Aorta (tissue), 5 donors: ENCODE measurements at regions not wholly inside any gene's neighbourhood (a gene's known extent, or its start where the extent isn't known, plus 50 kb on each side); places are given as distances from the start of the nearest gene placed in this dataset.

Source experiments
- ATAC-seq: fragments of 200-7000 bp; cut with Tn5 transposase; one replicate; pipeline ENCODE4 v1.9.1; 2022; ENCODE audit warnings: moderate library complexity; ENCODE audit not compliant: low FRiP score
- DNase-seq, 2 donors: peaks; one replicate each; pipeline ENCODE4 v3.0.0-alpha.2; 2020
- H3K27ac ChIP-seq, 2 donors: one replicate each; pipeline ENCODE4 v1.5.1; 2013; ENCODE audit warnings: low read length in 2 of 2, mild to moderate bottlenecking in 2 of 2, moderate library complexity in 2 of 2, control low read depth in 1 of 2, inconsistent platforms in 1 of 2, low read depth in 1 of 2
- H3K27me3 ChIP-seq, 2 donors: one replicate each; pipeline ENCODE4 v1.6.1; 2013; ENCODE audit warnings: control low read depth in 1 of 2, low read length in 1 of 2, mild to moderate bottlenecking in 1 of 2, moderate library complexity in 1 of 2; ENCODE audit not compliant: insufficient read depth in 2 of 2, control insufficient read depth in 1 of 2
- H3K36me3 ChIP-seq, 2 donors: one replicate each; pipeline ENCODE4 v1.6.1; 2013; ENCODE audit warnings: control low read depth in 1 of 2, low read length in 1 of 2, mild to moderate bottlenecking in 1 of 2; ENCODE audit not compliant: insufficient read depth in 2 of 2, control insufficient read depth in 1 of 2
- H3K4me1 ChIP-seq, 2 donors: one replicate each; pipeline ENCODE4 v1.6.1; 2013; ENCODE audit warnings: low read length in 2 of 2, control low read depth in 1 of 2, mild to moderate bottlenecking in 1 of 2, moderate library complexity in 1 of 2; ENCODE audit not compliant: insufficient read depth in 2 of 2, control insufficient read depth in 1 of 2
- H3K4me3 ChIP-seq, 2 donors: one replicate each; pipeline ENCODE4 v1.5.1; 2013; ENCODE audit warnings: low read length in 2 of 2, control low read depth in 1 of 2, mild to moderate bottlenecking in 1 of 2
- H3K9me3 ChIP-seq: one replicate; pipeline ENCODE4 v1.6.1; 2013; ENCODE audit warnings: mild to moderate bottlenecking, low read length; ENCODE audit not compliant: control insufficient read depth
- WGBS, 2 donors: extraction: QIAGEN DNeasy Blood & Tissue Kit; methylation state at CpG; one replicate each; pipeline ENCODE4 v1.1.7; 2013; 5-methylcytosine and 5-hydroxymethylcytosine counted together
- intact Hi-C, 2 donors: fragments of 100-400 bp; cut with DNase I; formaldehyde crosslinking; loops; one replicate each; pipeline versions ENCODE4 v1.14.2 to v1.15.0; 2022
- donor health status: healthy with polysubstance abuse.
- donor health status: Bipolar disorder and iron deficiency.
- donor health status: DM: no; HTN: no; CAD: no.
- donor health status: DM: no; HTN: no; CAD: no.
- donor health status: DM: yes; HTN: yes; CAD: no.

DNA sequence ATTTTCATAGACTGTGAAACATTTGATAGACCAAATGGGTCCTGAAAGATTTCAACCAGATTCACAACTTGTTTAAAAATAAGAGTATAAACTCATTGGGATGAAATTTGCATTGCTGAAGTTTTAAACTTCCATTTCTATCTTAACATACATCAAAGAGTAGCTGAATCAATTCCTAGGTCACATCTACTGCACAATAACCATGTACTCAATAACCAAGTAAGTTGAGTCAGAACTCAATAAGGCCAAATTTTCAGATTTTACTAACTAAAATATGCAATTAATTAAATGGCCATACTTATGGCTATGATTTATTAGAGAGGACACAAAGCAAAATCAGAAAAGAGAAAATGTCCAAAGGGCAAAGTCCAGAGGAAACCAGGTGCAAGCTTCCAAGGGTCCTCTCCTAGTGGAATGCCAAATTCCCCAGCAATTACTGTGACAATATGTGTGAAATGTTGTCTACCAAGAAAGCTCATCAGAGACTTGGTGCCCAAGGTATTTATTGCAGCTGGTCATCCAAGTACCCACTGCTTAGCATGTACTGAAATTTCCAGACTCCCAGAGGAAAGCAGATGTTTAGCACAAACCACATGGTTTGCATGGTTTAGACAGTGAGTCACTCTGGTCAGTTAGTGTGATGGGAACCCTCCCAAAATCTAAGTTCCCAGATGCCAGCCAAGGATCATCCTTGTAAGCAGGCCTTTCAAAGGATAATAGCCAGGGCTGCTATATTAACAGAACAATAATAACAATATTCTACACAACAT lies 238.9 kb downstream of the IPMK start:
- no peak for ATAC-seq
- no peak overlapping the region for H3K4me3 ChIP-seq
- H3K27me3 ChIP-seq = no peaks in the 10 kb centered on the region
- no peak for DNase-seq
- H3K36me3 ChIP-seq = no peaks in the 10 kb centered on the region
- no peaks in the 10 kb centered on the region for H3K9me3 ChIP-seq
- no peak overlapping the region for H3K27ac ChIP-seq
- no peaks in the 10 kb centered on the region for H3K4me1 ChIP-seq
- intact Hi-C loops = no loop called here

DNA sequence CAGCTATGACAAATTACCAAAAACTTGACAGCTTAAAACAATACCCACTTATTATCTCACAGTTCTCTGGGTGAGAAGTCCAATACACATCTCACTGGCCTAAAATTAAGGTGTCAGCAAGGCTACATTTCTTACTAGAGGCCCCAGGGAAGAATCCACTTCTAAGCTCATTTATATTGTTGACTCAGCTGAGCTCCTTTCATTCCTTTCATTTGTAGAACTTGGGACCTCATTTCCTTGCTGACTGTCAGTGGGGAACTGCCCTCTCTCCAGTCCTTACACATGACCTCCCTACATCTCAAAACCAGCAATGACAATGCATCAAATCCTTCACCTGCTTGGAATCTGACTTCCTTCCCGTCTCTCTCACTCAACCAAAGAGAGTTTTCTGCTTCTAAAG lies 240.3 kb downstream of the IPMK start:
- no peak overlapping the region for H3K27ac ChIP-seq
- peak overlapping the region in 1 of 2 donors; percentile 10 for H3K4me3 ChIP-seq
- 14 to 31% methylated on average over 1 of the region's 1 CpG for WGBS, 2 donors
- intact Hi-C loops = no loop called here
- H3K9me3 ChIP-seq = no peaks in the 10 kb centered on the region
- H3K4me1 ChIP-seq = peaks cover 0 to 1% of the 10 kb centered on the region in 2 donors
- DNase-seq (no peak), ATAC-seq (no peak)
- no peaks in the 10 kb centered on the region for H3K36me3 ChIP-seq
- H3K27me3 ChIP-seq = no peaks in the 10 kb centered on the region

DNA sequence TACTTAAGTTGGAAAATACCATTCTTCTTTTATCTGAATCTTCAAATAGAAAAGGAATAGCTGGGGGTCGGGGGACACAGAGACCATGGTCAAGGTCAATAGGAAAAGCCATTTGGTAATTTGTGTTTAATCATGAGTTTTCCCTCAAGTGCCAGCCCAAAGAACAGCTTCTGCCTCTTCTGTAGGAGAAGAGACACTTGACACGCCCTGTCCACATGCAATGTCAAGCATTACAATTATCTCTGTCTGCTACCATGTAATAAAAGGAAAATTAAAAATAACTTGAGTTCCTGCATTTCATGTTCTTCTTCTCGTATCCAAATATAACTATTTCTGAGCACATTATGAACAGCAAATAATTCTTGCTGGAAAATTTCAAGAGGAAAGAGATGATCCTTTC lies 241.7 kb downstream of the IPMK start:
- Histone ChIP-seq H3K27me3 (no peaks in the 10 kb centered on the region), H3K9me3 (peaks cover 2% of the 10 kb centered on the region), H3K36me3 (no peaks in the 10 kb centered on the region), H3K27ac (no peak overlapping the region), H3K4me1 (peaks cover 0 to 1% of the 10 kb centered on the region in 2 donors), H3K4me3 (no peak overlapping the region)
- DNase-seq = no peak
- no peak for ATAC-seq
- intact Hi-C loops = no loop called here
- WGBS, 2 donors = 49 to 71% methylated on average over 3 of the region's 3 CpGs

DNA sequence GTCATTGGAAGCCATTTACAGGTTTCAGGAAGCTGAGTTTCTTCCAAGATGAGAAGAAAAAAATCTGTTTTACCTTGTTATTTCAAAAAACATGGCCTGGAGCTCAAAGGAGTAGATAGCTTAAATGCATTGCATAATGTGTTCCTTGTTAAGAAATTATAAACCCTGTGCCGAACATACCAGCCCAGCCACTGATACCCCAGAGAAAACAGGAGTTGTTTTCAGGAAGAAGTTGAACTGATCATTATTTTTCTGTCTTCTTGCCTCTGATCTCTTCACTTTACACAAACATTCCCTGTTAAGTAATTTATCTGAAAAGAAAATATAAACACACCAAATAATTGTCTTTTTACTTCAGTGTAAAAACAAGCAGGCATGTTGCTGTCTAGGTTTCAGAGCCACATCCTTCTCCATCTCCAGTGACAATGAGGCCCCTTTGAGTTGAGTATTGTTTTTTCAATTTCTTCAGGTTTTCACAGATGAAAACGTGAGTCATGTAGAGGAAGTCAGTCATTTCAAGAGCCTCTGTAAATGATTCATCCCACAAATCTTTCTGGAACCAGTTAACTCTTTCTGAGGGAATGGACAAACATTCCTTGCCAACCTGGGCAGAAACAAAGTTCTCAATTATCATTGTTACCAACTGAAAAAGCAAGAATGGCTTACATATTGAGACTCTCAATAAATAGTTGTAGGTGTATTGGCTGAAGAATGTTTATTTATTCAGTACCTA lies 244.2 kb downstream of the IPMK start:
- Histone ChIP-seq H3K27me3 (no peaks in the 10 kb centered on the region), H3K4me1 (peaks cover 0 to 1% of the 10 kb centered on the region in 2 donors), H3K36me3 (no peaks in the 10 kb centered on the region), H3K27ac (no peak overlapping the region), H3K4me3 (no peak overlapping the region), H3K9me3 (peaks cover 2% of the 10 kb centered on the region)
- ATAC-seq (no peak), DNase-seq (no peak)
- WGBS, 2 donors = 0% methylated on average over 2 of the region's 2 CpGs
- intact Hi-C loops = no loop called here

DNA sequence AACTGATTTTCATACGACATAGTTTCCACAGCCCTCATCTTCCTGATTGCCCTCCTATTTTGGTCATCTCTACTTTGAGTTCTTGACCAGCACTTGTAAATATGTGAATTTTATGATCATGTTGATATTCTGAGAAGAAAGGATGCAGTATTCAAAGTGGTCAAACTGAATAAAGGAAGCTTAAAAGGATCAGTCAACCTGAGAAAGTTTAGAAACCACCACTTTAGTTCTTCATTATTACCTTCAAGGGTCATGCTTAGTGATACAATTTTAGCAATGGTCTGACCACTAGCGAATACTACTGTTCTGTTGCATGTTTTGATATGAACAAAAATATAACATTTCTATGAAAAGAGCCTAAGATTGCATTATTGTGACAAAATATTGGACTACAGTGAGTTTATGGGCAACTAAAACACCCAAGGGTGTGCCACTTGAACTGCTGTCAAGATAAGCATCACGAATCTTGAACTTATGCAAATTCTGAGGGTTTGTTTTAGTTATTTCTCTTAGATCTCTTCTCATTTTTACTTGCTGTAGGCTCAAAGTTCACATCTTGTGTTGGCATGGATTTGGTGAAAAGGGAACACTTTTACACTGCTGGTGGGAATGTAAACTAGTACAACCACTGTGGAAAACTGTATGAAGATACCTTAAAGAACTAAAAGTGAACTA lies 247.7 kb downstream of the IPMK start:
- H3K27me3 ChIP-seq = no peaks in the 10 kb centered on the region
- no peak overlapping the region for H3K27ac ChIP-seq
- no peak overlapping the region for H3K4me3 ChIP-seq
- ATAC-seq (no peak), DNase-seq (no peak)
- WGBS, 2 donors = 68 to 82% methylated on average over 3 of the region's 3 CpGs
- intact Hi-C loops = no loop called here
- H3K36me3 ChIP-seq = no peaks in the 10 kb centered on the region
- H3K9me3 ChIP-seq = peaks cover 2% of the 10 kb centered on the region
- peaks cover 0 to 1% of the 10 kb centered on the region in 2 donors for H3K4me1 ChIP-seq

DNA sequence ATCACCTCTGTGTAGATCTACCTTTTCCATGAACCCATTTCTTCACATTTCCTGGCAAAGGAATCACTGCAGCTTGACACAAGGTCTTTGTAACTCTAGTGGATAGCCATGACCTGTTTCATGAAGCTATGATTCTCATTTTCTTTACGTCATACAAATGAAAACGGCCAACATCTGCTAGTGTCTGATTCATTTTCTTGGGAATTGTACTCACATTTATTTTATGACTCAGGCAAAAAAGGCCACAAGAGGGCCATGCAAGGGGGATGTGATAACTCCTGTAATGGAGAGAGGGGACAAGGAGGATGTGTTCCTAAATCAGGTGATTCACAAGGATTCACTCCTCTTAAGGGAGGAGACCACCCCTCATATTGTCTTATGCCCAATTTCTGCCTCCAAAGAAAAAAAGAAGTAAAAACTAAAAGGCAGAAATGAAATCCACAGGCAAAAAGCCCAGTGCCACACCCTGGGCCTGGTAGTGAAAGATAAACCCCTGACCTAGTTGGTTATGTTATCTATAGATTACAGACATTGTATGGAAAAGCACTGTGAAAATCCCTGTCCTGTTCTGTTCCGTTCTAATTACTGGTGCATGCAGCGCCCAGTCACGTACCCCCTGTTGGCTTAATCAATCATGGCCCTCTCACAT lies 249.9 kb downstream of the IPMK start:
- WGBS, 2 donors = 82% methylated on average over 5 of the region's 5 CpGs
- H3K4me3 ChIP-seq = no peak overlapping the region
- ATAC-seq = no peak

DNA sequence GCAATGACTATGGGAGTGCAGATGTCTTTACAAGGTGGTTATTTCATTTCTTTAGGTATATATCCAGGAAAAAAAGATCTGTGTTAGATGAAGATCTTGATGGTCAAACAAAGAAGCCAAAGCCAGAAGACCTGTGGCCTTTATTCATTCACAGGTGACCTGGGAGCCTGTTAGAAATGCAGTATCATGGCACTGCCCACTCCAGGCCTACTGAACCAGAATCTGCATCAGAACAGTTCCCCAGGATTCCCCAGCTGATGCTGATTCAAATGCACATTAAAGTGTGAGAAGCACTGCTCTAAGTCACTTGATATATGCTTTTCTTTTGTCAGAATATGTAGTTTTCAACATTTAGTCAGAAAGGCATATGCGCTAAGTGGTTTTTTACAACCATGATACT lies 251.1 kb downstream of the IPMK start:
- no peak overlapping the region for H3K4me3 ChIP-seq
- WGBS, 2 donors = 93 to 98% methylated on average over 1 of the region's 1 CpG
- H3K27ac ChIP-seq = no peak overlapping the region
- DNase-seq (no peak), ATAC-seq (no peak)
- intact Hi-C loops = no loop called here
- H3K9me3 ChIP-seq = peaks cover 2% of the 10 kb centered on the region
- H3K36me3 ChIP-seq = no peaks in the 10 kb centered on the region
- H3K27me3 ChIP-seq = no peaks in the 10 kb centered on the region
- H3K4me1 ChIP-seq = no peaks in the 10 kb centered on the region

More for the DNA sequence above, 249.9 kb downstream of the IPMK start:
- intact Hi-C loops = no loop called here
- H3K27me3 ChIP-seq = no peaks in the 10 kb centered on the region
- H3K36me3 ChIP-seq = no peaks in the 10 kb centered on the region
- DNase-seq = no peak
- H3K27ac ChIP-seq = no peak overlapping the region
- no peaks in the 10 kb centered on the region for H3K4me1 ChIP-seq
- peaks cover 2% of the 10 kb centered on the region for H3K9me3 ChIP-seq

DNA sequence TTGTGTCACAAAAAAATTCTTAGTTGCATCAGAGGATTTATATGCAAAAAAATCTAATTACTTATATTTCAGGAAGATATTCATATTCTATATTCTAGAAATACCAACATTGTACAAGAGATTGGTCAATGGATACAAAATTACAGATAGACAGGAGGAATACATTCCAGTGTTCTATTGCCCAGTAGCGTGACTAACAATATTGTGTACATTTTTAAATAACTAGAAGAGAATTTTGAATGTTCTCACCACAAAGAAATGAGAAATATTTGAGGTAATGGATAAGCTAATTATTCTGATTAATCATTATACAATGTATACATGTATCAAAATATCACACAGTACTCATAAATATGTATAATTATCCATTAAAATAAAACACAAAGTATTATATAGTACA lies 253.3 kb downstream of the IPMK start:
- DNase-seq (no peak), ATAC-seq (no peak)
- Histone ChIP-seq H3K27ac (no peak overlapping the region), H3K27me3 (no peaks in the 10 kb centered on the region), H3K36me3 (no peaks in the 10 kb centered on the region), H3K9me3 (no peaks in the 10 kb centered on the region), H3K4me3 (no peak overlapping the region), H3K4me1 (no peaks in the 10 kb centered on the region)
- WGBS, 2 donors = 80 to 83% methylated on average over 1 of the region's 1 CpG
- intact Hi-C loops = no loop called here
